ENCODE measurements at regions not wholly inside any gene's neighbourhood (a gene's known extent, or its start where the extent isn't known, plus 50 kb on each side); places are given as distances from the start of the nearest gene placed in this dataset.

GRCh38 chr3:150036780-150037179, 66.1 kb upstream of the PFN2 start:
- DNase-seq (ENCODE audit: extremely low spot score) = no peak
- POLR2A ChIA-PET = no interaction called here
- CTCF ChIA-PET = interaction anchor here (0.8 kb wide), 1 partner anchor 97 kb away, joined by 3 read pairs; no protein-coding TSS in a partner anchor
- TF ChIP-seq, protein P1, sequence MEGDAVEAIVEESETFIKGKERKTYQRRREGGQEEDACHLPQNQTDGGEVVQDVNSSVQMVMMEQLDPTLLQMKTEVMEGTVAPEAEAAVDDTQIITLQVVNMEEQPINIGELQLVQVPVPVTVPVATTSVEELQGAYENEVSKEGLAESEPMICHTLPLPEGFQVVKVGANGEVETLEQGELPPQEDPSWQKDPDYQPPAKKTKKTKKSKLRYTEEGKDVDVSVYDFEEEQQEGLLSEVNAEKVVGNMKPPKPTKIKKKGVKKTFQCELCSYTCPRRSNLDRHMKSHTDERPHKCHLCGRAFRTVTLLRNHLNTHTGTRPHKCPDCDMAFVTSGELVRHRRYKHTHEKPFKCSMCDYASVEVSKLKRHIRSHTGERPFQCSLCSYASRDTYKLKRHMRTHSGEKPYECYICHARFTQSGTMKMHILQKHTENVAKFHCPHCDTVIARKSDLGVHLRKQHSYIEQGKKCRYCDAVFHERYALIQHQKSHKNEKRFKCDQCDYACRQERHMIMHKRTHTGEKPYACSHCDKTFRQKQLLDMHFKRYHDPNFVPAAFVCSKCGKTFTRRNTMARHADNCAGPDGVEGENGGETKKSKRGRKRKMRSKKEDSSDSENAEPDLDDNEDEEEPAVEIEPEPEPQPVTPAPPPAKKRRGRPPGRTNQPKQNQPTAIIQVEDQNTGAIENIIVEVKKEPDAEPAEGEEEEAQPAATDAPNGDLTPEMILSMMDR (IDR thresholded peaks at IDR 0.05; ENCODE audit: control extremely low read depth, extremely low read depth, low read depth, missing control alignments) = no peak

DNA sequence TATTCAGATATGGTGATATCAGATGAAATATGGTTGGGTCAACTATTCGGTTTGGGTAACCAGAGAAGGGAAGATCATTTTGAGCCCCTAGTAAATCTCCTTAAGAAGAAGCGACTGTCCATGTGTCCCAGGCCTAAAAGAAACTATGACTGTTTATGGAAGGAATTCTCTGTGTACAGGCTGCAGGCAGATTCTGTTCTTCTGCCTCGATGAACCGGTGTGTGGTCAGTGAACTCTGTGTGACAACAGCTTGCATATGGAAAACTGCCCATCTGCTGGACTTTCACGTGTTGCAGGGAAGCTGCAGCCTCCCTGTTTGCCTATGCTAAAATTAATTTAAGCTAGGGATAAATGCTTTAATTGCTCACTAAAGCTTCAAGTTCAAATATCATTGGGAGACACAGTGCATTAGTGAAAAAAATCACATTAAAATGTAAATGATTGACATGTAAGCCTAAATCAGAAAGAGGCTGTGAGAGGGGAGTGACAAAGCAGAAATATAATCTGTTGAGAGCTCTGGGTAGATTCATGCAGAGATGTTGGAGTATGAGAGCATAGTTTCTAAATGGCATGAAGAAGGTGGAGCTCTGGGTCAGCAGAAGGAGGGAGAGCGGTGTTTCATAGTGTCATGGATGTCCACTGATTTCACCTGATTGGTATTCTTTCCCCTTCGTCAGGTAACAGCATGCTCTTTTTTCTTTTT, 65.4 kb upstream of the PFN2 start:
- POLR2A ChIA-PET = no interaction called here
- DNase-seq (ENCODE audit: extremely low spot score) = no peak
- CTCF ChIA-PET = interaction anchor here (0.9 kb wide), 1 partner anchor 13 kb away, joined by 3 read pairs; no protein-coding TSS in a partner anchor
- TF ChIP-seq, protein P1 (IDR thresholded peaks at IDR 0.05; ENCODE audit: control extremely low read depth, extremely low read depth, low read depth, missing control alignments) = no peak

DNA sequence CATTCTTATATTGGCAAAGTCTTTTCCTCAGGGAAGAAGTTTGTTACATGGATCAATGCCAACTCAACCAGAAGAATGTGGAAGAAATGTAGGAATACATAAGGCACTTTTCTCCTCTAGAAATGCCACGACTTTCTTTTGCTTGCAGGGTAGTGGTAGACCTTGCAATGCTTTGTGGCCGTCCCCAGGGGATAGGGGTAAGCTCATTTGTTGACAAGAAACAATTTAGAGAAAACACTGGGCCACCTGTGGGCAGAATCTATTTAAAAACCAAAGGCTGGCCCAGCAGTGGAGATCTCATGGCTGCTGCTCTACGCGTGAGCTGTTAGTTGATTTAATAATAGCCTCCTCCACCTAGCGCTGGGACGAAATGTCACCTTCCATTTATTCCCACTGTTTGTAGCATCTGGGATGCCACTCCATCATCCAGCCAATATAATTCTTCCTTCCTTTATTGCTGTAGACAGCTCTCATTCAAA, 64.6 kb upstream of the PFN2 start:
- POLR2A ChIA-PET = no interaction called here
- TF ChIP-seq, protein P1 (IDR thresholded peaks at IDR 0.05; ENCODE audit: control extremely low read depth, extremely low read depth, low read depth, missing control alignments) = no peak
- DNase-seq (ENCODE audit: extremely low spot score) = no peak
- CTCF ChIA-PET = interaction anchor here (0.9 kb wide), 1 partner anchor 13 kb away, joined by 3 read pairs; no protein-coding TSS in a partner anchor

DNA sequence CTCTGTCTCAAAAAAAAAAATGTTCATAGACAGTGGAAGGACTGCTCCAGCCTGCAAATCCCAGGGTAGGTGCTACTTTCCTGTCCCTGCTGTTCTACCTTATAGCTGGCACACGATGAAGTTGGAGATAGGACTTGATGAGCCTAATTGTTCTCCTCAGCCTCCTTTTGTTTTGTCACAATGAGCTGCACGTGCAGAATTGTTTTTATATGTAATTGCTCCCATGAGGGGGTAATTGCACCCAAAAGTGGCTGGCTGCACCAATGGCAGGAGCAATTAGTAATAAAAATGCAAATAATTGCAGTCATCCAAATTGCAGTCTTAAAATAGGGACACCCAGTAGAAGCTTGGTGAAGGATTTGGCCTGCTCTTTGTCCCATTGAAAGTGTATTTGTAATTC, 63.0 kb upstream of the PFN2 start:
- ChIA-PET POLR2A (no interaction called here), CTCF (no interaction called here)
- TF ChIP-seq, protein P1 (IDR thresholded peaks at IDR 0.05; ENCODE audit: control extremely low read depth, extremely low read depth, low read depth, missing control alignments) = no peak
- no peak for DNase-seq (ENCODE audit: extremely low spot score)

DNA sequence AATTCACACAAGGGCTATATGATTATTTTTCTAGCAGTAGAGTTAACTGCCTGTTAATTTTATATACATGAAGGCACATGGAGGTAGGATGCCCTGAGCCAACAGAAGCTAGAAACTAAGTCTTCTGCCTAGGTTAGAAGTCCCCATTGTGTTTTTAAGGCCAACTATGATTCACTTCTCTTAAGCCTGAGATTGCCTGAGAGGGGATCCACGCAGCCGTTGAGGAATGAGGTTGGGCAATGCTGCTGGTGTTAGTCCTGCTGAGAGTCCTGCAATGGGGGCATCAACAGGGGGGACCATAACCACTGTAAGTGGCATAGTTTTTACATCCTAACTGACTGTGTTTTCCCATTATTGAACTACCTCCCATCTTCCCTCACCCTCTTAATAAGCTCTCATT, 60.1 kb upstream of the PFN2 start:
- CTCF ChIA-PET = interaction anchor here (1.4 kb wide), 2 partner anchors 24 to 215 kb away, joined by 3 to 5 read pairs; no protein-coding TSS in a partner anchor
- POLR2A ChIA-PET = no interaction called here
- DNase-seq (ENCODE audit: extremely low spot score) = no peak
- TF ChIP-seq, protein P1 (IDR thresholded peaks at IDR 0.05; ENCODE audit: control extremely low read depth, extremely low read depth, low read depth, missing control alignments) = no peak

- POLR2A ChIA-PET = no interaction called here
- TF ChIP-seq, protein P1 (IDR thresholded peaks at IDR 0.05; ENCODE audit: control extremely low read depth, extremely low read depth, low read depth, missing control alignments) = no peak
- DNase-seq (ENCODE audit: extremely low spot score) = no peak
- CTCF ChIA-PET = interaction anchor here (0.7 to 1.2 kb wide), 4 partner anchors 11 to 108 kb away, joined by 3 to 4 read pairs (median 3); no protein-coding TSS in a partner anchor
These were observed 52.5 kb upstream of the PFN2 start for GRCh38 chr3:150023239-150023636.
